GM12878 (cell line): ENCODE measurements at regions not wholly inside any gene's neighbourhood (a gene's known extent, or its start where the extent isn't known, plus 50 kb on each side); places are given as distances from the start of the nearest gene placed in this dataset.

Experiments used
- ATF7 ChIP-seq: fragments of 450-650 bp; IDR thresholded peaks from 2 replicates; pipeline ENCODE4 v1.6.1; 2016; ENCODE audit warnings: low read depth, mild to moderate bottlenecking
- CBFB ChIP-seq: IDR thresholded peaks from 2 replicates; pipeline ENCODE4 v1.6.1; 2016; ENCODE audit warnings: antibody characterized with exemption, low read depth
- CBX3 ChIP-seq: fragments of 200-600 bp; sonication (generic); IDR thresholded peaks from 2 replicates; pipeline ENCODE4 v1.6.1; 2016; ENCODE audit warnings: low read depth, borderline replicate concordance
- CREB1 ChIP-seq: IDR thresholded peaks from 2 replicates; pipeline ENCODE4 v1.6.1; 2012; ENCODE audit warnings: low read depth, mild to moderate bottlenecking, inconsistent platforms
- CTCF ChIP-seq, 3 experiments: IDR thresholded peaks in 2 of 3; conservative IDR thresholded peaks in 1 of 3; 2 replicates each; pipeline ENCODE4 v1.5.1; 2011; ENCODE audit warnings: low read depth in 3 of 3, low read length in 3 of 3, mild to moderate bottlenecking in 3 of 3, control low read depth in 2 of 3, moderate library complexity in 2 of 3, inconsistent platforms in 1 of 3, mixed read lengths in 1 of 3; ENCODE audit not compliant: control insufficient read depth in 2 of 3, insufficient read depth in 1 of 3; ENCODE audit errors: extremely low read depth in 1 of 3
- EP300 ChIP-seq, 2 experiments: fragments of 150-350 bp in 1 of 2; IDR thresholded peaks; 2 replicates each; pipeline ENCODE4 v1.6.1; 2011 to 2012; ENCODE audit warnings: low read depth in 2 of 2, low read length in 2 of 2, borderline replicate concordance in 1 of 2, improper control_type of control experiment in 1 of 2, inconsistent platforms in 1 of 2; ENCODE audit not compliant: control insufficient read depth in 1 of 2
- EZH2 ChIP-seq: IDR thresholded peaks from 2 replicates; pipeline ENCODE4 v1.6.1; 2012; ENCODE audit warnings: low read depth, mild to moderate bottlenecking, control low read depth, inconsistent platforms, low read length, borderline replicate concordance; ENCODE audit not compliant: control insufficient read depth
- MAX ChIP-seq: IDR thresholded peaks from 2 replicates; pipeline ENCODE4 v1.6.1; 2012; ENCODE audit warnings: low read depth, low read length, improper control_type of control experiment
- POLR2A ChIP-seq: IDR thresholded peaks from 2 replicates; pipeline ENCODE4 v1.6.1; 2011; ENCODE audit warnings: low read depth, mild to moderate bottlenecking, low read length
- SIN3A ChIP-seq: IDR thresholded peaks from 2 replicates; pipeline ENCODE4 v1.6.1; 2012; ENCODE audit warnings: low read depth, low read length, improper control_type of control experiment
- SMAD1 ChIP-seq: fragments of 450-650 bp; IDR thresholded peaks from 2 replicates; pipeline ENCODE4 v1.6.1; 2018; ENCODE audit warnings: mild to moderate bottlenecking, low read depth; ENCODE audit not compliant: partially characterized antibody
- SPI1 ChIP-seq: IDR thresholded peaks from 2 replicates; pipeline ENCODE4 v1.6.1; 2011; ENCODE audit warnings: low read depth, mild to moderate bottlenecking, low read length, moderate library complexity, borderline replicate concordance; ENCODE audit not compliant: insufficient read depth
- ZNF384 ChIP-seq: IDR thresholded peaks from 2 replicates; pipeline ENCODE4 v1.6.1; 2012; ENCODE audit warnings: low read depth, mild to moderate bottlenecking, low read length, improper control_type of control experiment, borderline replicate concordance
- ZZZ3 ChIP-seq: IDR thresholded peaks from 2 replicates; pipeline ENCODE4 v1.6.1; 2011; ENCODE audit warnings: low read depth; ENCODE audit not compliant: control insufficient read depth, insufficient read length

GRCh38 chr4:14827111-14827510 is 175.2 kb upstream of the CPEB2 start:
- TF ChIP-seq CBFB (no peak), CREB1 (no peak), SPI1 (no peak), CTCF (IDR thresholded peaks at IDR 0.05 in 2 of 3, conservative IDR thresholded peaks at IDR 0.05 in 1 of 3; ENCODE audit: control insufficient read depth in 2 of 3, extremely low read depth in 1 of 3, insufficient read depth in 1 of 3, low read depth in 3 of 3, low read length in 3 of 3) (no peak), ATF7 (no peak), EP300 (IDR thresholded peaks at IDR 0.05; ENCODE audit: borderline replicate concordance in 1 of 2, control insufficient read depth in 1 of 2, low read depth in 2 of 2, low read length in 2 of 2) (no peak), POLR2A (no peak), CBX3 (no peak), ZZZ3 (no peak), ZNF384 (no peak), SMAD1 (no peak), MAX (no peak), EZH2 (no peak), SIN3A (no peak)
